ENCODE measurements at regions not wholly inside any gene's neighbourhood (a gene's known extent, or its start where the extent isn't known, plus 50 kb on each side); places are given as distances from the start of the nearest gene placed in this dataset.

DNA sequence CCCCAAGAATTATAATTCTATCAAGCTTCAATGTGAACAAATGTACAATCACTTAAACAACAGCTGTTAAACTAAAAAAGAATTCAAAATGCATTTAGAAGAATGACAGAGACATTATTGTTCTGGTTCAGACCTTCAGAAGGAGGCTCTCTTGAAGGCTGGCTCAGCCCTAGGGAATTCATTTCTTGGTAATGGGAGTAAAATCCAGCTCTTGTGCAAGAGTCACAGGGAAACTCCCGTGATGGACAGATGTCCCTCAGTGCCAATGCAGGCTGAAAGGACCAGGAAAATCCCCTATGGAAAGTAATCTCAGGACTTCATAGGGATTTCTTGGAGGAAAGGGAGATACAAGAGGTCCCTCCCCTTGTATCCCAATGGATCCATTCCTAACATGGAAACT is 149.9 kb upstream of the STT3B start:
- no peak overlapping the region for H3K4me3 ChIP-seq (ENCODE audit: control insufficient read depth, low read depth, low read length)
- no peak for DNase-seq (ENCODE audit: low read depth)
- TF ChIP-seq, protein P1, sequence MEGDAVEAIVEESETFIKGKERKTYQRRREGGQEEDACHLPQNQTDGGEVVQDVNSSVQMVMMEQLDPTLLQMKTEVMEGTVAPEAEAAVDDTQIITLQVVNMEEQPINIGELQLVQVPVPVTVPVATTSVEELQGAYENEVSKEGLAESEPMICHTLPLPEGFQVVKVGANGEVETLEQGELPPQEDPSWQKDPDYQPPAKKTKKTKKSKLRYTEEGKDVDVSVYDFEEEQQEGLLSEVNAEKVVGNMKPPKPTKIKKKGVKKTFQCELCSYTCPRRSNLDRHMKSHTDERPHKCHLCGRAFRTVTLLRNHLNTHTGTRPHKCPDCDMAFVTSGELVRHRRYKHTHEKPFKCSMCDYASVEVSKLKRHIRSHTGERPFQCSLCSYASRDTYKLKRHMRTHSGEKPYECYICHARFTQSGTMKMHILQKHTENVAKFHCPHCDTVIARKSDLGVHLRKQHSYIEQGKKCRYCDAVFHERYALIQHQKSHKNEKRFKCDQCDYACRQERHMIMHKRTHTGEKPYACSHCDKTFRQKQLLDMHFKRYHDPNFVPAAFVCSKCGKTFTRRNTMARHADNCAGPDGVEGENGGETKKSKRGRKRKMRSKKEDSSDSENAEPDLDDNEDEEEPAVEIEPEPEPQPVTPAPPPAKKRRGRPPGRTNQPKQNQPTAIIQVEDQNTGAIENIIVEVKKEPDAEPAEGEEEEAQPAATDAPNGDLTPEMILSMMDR (conservative IDR thresholded peaks at IDR 0.05; ENCODE audit: control insufficient read depth, insufficient read depth, low read depth, low read length), result no peak

DNA sequence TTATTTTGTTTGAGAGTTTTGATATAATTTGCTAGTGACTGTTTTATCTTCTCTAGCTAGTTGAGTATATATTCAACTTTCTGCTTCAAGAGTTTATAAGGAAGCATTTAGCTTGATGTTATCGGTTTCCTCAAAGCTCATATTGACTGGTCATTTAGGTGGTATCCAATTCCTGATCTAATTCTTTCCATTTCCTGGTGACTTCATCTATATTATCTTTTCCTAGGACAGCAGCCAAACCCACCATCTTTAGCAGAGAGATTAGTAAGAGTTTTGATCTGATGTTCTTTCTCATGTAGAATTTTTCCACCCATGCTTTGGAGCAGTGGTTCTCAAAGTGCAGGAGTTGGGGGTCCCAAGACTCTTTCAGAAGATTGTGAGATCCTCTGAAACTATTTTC is 148.6 kb upstream of the STT3B start:
- H3K4me3 ChIP-seq (ENCODE audit: control insufficient read depth, low read depth, low read length), result no peak overlapping the region
- TF ChIP-seq, protein P1 (conservative IDR thresholded peaks at IDR 0.05; ENCODE audit: control insufficient read depth, insufficient read depth, low read depth, low read length), result no peak
- DNase-seq (ENCODE audit: low read depth), result peak; percentile 16

- TF ChIP-seq, protein P1 (conservative IDR thresholded peaks at IDR 0.05; ENCODE audit: control insufficient read depth, insufficient read depth, low read depth, low read length), result no peak
- no peak overlapping the region for H3K4me3 ChIP-seq (ENCODE audit: control insufficient read depth, low read depth, low read length)
- no peak for DNase-seq (ENCODE audit: low read depth)
Measured at GRCh38 chr3:31389939-31390338, 142.8 kb upstream of the STT3B start.

GRCh38 chr3:31390466-31390865 is 142.3 kb upstream of the STT3B start:
- TF ChIP-seq, protein P1 (conservative IDR thresholded peaks at IDR 0.05; ENCODE audit: control insufficient read depth, insufficient read depth, low read depth, low read length), result no peak
- no peak for DNase-seq (ENCODE audit: low read depth)
- no peak overlapping the region for H3K4me3 ChIP-seq (ENCODE audit: control insufficient read depth, low read depth, low read length)

- no peak for DNase-seq (ENCODE audit: low read depth)
- H3K4me3 ChIP-seq (ENCODE audit: control insufficient read depth, low read depth, low read length), result no peak overlapping the region
- TF ChIP-seq, protein P1 (conservative IDR thresholded peaks at IDR 0.05; ENCODE audit: control insufficient read depth, insufficient read depth, low read depth, low read length), result no peak
Measured at GRCh38 chr3:31391150-31391549, 141.6 kb upstream of the STT3B start.

DNA sequence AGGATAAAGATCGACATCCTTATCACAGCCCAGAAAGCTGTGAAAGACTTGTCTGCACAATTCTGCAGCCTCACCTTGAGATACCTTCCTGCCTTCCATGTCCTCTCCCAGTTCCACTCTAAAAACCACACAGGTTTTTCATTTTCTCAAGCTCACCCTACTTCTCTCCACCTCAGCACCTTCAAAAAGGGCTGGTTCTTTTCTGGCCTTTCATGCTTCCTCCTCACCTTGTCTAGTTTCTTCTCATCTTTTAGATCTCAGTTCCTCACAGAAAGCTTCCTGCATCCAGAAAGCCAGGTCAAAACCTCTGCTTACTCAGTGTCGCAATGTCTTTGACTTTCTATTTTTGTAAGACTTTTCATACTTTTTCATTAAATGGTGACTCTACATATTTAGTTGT is 140.2 kb upstream of the STT3B start:
- TF ChIP-seq, protein P1 (conservative IDR thresholded peaks at IDR 0.05; ENCODE audit: control insufficient read depth, insufficient read depth, low read depth, low read length), result no peak
- no peak overlapping the region for H3K4me3 ChIP-seq (ENCODE audit: control insufficient read depth, low read depth, low read length)
- DNase-seq (ENCODE audit: low read depth), result no peak

GRCh38 chr3:31399271-31399670 is 133.5 kb upstream of the STT3B start:
- DNase-seq (ENCODE audit: low read depth), result no peak
- TF ChIP-seq, protein P1 (conservative IDR thresholded peaks at IDR 0.05; ENCODE audit: control insufficient read depth, insufficient read depth, low read depth, low read length), result no peak
- no peak overlapping the region for H3K4me3 ChIP-seq (ENCODE audit: control insufficient read depth, low read depth, low read length)

All from fibroblast of mammary gland (primary cell).